ENCODE measurements at regions not wholly inside any gene's neighbourhood (a gene's known extent, or its start where the extent isn't known, plus 50 kb on each side); places are given as distances from the start of the nearest gene placed in this dataset.
"Not testable (repeated sequence)": the region's sequence is repeated elsewhere in the genome, so short reads cannot be mapped to it uniquely, and the experiment has no call there.

DNA sequence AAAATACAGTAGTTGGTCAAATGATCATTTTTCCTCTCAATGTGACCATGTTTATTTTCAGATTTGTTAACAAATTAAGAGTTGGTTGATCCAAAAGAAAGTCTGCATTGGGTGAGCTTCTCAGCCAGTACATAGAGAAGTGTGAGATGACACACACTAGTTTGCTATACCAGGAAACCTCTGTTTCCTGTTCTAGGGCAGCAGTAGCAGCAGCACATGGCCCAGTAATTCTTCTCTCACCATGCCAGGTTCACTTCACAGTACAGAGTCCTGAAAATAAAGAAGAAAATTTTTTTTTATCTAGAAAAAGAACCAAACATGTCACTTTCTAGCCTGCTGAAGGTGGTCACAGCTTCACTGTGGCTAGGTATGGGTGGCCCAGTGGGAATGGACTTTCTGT lies 250.2 kb upstream of the OR4E1 start:
- no peak overlapping the region for H3K27ac ChIP-seq (ENCODE audit: low read depth, low read length)
- no peaks in the 10 kb centered on the region for H3K36me3 ChIP-seq (ENCODE audit: control insufficient read depth, insufficient read depth, low read length)
- no peak overlapping the region for H3K4me3 ChIP-seq (ENCODE audit: low read depth, low read length)
- no peaks in the 10 kb centered on the region for H3K4me1 ChIP-seq (ENCODE audit: control insufficient read depth, insufficient read depth, low read length)
- H3K27me3 ChIP-seq (ENCODE audit: control insufficient read depth, insufficient read depth, low read length): no peaks in the 10 kb centered on the region
- H3K9ac ChIP-seq (ENCODE audit: low read length): no peak overlapping the region
- H3K9me3 ChIP-seq (ENCODE audit: control insufficient read depth, insufficient read depth, low read depth, low read length): no peaks in the 10 kb centered on the region

DNA sequence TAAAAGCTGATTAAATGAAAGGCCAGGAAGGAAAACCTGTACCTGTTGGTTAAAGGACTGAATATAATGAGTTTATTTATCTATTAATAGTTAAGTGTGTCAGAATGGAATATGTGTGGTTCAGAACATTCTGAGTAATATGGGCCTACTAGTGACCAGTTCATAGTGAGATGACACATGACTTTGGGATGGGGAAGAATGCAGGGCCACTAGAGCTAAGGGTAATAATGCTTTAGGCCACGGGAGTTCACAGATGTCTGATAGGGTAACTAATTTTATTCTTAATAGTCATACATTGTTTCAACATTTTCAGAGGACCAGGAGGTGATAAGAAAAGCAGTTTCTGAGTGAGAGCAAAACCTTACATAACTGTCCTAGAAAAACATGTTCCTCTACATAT lies 247.8 kb upstream of the OR4E1 start:
- Histone ChIP-seq H3K4me3 (ENCODE audit: low read depth, low read length) (no peak overlapping the region), H3K27me3 (ENCODE audit: control insufficient read depth, insufficient read depth, low read length) (no peaks in the 10 kb centered on the region), H3K9me3 (ENCODE audit: control insufficient read depth, insufficient read depth, low read depth, low read length) (no peaks in the 10 kb centered on the region), H3K27ac (ENCODE audit: low read depth, low read length) (no peak overlapping the region), H3K4me1 (ENCODE audit: control insufficient read depth, insufficient read depth, low read length) (no peaks in the 10 kb centered on the region), H3K36me3 (ENCODE audit: control insufficient read depth, insufficient read depth, low read length) (no peaks in the 10 kb centered on the region), H3K9ac (ENCODE audit: low read length) (no peak overlapping the region)

- no peak overlapping the region for H3K27ac ChIP-seq (ENCODE audit: low read depth, low read length)
- no peaks in the 10 kb centered on the region for H3K9me3 ChIP-seq (ENCODE audit: control insufficient read depth, insufficient read depth, low read depth, low read length)
- no peak overlapping the region for H3K4me3 ChIP-seq (ENCODE audit: low read depth, low read length)
- no peak overlapping the region for H3K9ac ChIP-seq (ENCODE audit: low read length)
- no peaks in the 10 kb centered on the region for H3K4me1 ChIP-seq (ENCODE audit: control insufficient read depth, insufficient read depth, low read length)
- no peaks in the 10 kb centered on the region for H3K27me3 ChIP-seq (ENCODE audit: control insufficient read depth, insufficient read depth, low read length)
- H3K36me3 ChIP-seq (ENCODE audit: control insufficient read depth, insufficient read depth, low read length): no peaks in the 10 kb centered on the region
Measured at GRCh38 chr14:21917699-21918436, 244.2 kb upstream of the OR4E1 start.

- H3K9ac ChIP-seq (ENCODE audit: low read length): no peak overlapping the region
- no peak overlapping the region for H3K4me3 ChIP-seq (ENCODE audit: low read depth, low read length)
- no peaks in the 10 kb centered on the region for H3K9me3 ChIP-seq (ENCODE audit: control insufficient read depth, insufficient read depth, low read depth, low read length)
- H3K36me3 ChIP-seq (ENCODE audit: control insufficient read depth, insufficient read depth, low read length): no peaks in the 10 kb centered on the region
- H3K27ac ChIP-seq (ENCODE audit: low read depth, low read length): no peak overlapping the region
- no peaks in the 10 kb centered on the region for H3K4me1 ChIP-seq (ENCODE audit: control insufficient read depth, insufficient read depth, low read length)
- H3K27me3 ChIP-seq (ENCODE audit: control insufficient read depth, insufficient read depth, low read length): no peaks in the 10 kb centered on the region
Measured at GRCh38 chr14:21915826-21916225, 242.2 kb upstream of the OR4E1 start.

GRCh38 chr14:21913759-21914158 lies 240.1 kb upstream of the OR4E1 start:
- Histone ChIP-seq H3K9me3 (ENCODE audit: control insufficient read depth, insufficient read depth, low read depth, low read length) (no peaks in the 10 kb centered on the region), H3K27me3 (ENCODE audit: control insufficient read depth, insufficient read depth, low read length) (no peaks in the 10 kb centered on the region), H3K9ac (ENCODE audit: low read length) (no peak overlapping the region), H3K27ac (ENCODE audit: low read depth, low read length) (no peak overlapping the region), H3K36me3 (ENCODE audit: control insufficient read depth, insufficient read depth, low read length) (no peaks in the 10 kb centered on the region), H3K4me3 (ENCODE audit: low read depth, low read length) (no peak overlapping the region), H3K4me1 (ENCODE audit: control insufficient read depth, insufficient read depth, low read length) (no peaks in the 10 kb centered on the region)

DNA sequence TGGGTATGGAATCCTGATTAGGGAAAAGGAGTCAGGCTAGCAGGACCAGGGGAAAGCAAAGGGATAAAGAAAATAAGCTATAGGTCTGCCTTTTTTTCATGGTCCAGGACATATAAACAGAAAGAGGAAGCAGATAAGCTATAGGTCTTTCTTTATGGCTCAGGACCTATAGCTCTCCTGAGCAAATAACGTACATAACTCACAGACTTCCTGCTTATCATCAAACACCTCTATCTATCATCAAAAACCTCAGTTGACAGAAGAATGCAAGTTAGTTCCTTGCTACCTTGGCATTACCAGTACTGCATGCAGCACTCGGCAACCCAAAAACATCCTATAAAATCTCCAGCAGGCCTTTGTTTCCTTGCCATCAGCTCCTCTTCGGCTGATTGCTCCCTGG lies 238.7 kb upstream of the OR4E1 start:
- Histone ChIP-seq H3K36me3 (ENCODE audit: control insufficient read depth, insufficient read depth, low read length) (no peaks in the 10 kb centered on the region), H3K27me3 (ENCODE audit: control insufficient read depth, insufficient read depth, low read length) (no peaks in the 10 kb centered on the region), H3K4me1 (ENCODE audit: control insufficient read depth, insufficient read depth, low read length) (no peaks in the 10 kb centered on the region), H3K9me3 (ENCODE audit: control insufficient read depth, insufficient read depth, low read depth, low read length) (no peaks in the 10 kb centered on the region), H3K4me3 (ENCODE audit: low read depth, low read length) (no peak overlapping the region), H3K27ac (ENCODE audit: low read depth, low read length) (no peak overlapping the region), H3K9ac (ENCODE audit: low read length) (no peak overlapping the region)

GRCh38 chr14:21911877-21912276 lies 238.3 kb upstream of the OR4E1 start:
- no peak overlapping the region for H3K9ac ChIP-seq (ENCODE audit: low read length)
- no peaks in the 10 kb centered on the region for H3K4me1 ChIP-seq (ENCODE audit: control insufficient read depth, insufficient read depth, low read length)
- H3K36me3 ChIP-seq (ENCODE audit: control insufficient read depth, insufficient read depth, low read length): no peaks in the 10 kb centered on the region
- no peaks in the 10 kb centered on the region for H3K27me3 ChIP-seq (ENCODE audit: control insufficient read depth, insufficient read depth, low read length)
- no peak overlapping the region for H3K27ac ChIP-seq (ENCODE audit: low read depth, low read length)
- no peaks in the 10 kb centered on the region for H3K9me3 ChIP-seq (ENCODE audit: control insufficient read depth, insufficient read depth, low read depth, low read length)
- no peak overlapping the region for H3K4me3 ChIP-seq (ENCODE audit: low read depth, low read length)

GRCh38 chr14:21910260-21910659 lies 236.6 kb upstream of the OR4E1 start:
- no peaks in the 10 kb centered on the region for H3K9me3 ChIP-seq (ENCODE audit: control insufficient read depth, insufficient read depth, low read depth, low read length)
- H3K27ac ChIP-seq (ENCODE audit: low read depth, low read length): no peak overlapping the region
- H3K9ac ChIP-seq (ENCODE audit: low read length): no peak overlapping the region
- H3K4me3 ChIP-seq (ENCODE audit: low read depth, low read length): no peak overlapping the region
- no peaks in the 10 kb centered on the region for H3K36me3 ChIP-seq (ENCODE audit: control insufficient read depth, insufficient read depth, low read length)
- H3K27me3 ChIP-seq (ENCODE audit: control insufficient read depth, insufficient read depth, low read length): no peaks in the 10 kb centered on the region
- no peaks in the 10 kb centered on the region for H3K4me1 ChIP-seq (ENCODE audit: control insufficient read depth, insufficient read depth, low read length)

DNA sequence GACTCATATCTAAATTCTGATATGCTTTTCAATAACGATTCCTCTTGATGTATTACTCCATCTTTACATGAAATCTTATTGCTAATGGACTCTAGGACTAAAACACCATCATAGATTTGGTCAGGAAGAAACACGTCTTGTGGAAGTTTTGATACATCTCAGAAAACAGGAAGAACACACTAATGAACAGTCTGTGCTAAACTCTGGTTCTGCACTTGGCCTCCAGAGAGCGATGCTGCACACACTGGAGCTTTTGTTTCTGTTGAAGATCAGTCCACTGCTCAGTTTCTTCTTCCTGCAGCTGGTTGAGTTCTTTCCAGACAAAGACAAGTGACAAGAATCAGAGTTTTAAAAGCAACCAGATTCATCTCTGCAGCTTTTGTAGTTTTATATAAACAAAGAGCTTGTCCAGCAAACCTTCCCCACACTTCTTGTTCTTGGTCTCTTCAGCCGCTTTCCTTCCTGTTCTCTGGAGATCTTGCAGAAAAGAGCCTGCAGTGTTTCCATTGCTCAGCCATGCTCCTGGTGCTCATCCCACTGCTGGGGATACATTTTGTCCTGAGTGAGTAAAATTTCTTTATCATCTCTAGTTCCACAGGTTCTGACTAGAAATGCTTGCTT lies 229.1 kb upstream of the OR4E1 start:
- H3K9me3 ChIP-seq (ENCODE audit: control insufficient read depth, insufficient read depth, low read depth, low read length): no peaks in the 10 kb centered on the region
- H3K9ac ChIP-seq (ENCODE audit: low read length): no peak overlapping the region
- H3K4me1 ChIP-seq (ENCODE audit: control insufficient read depth, insufficient read depth, low read length): no peaks in the 10 kb centered on the region
- no peak overlapping the region for H3K27ac ChIP-seq (ENCODE audit: low read depth, low read length)
- H3K36me3 ChIP-seq (ENCODE audit: control insufficient read depth, insufficient read depth, low read length): no peaks in the 10 kb centered on the region
- no peaks in the 10 kb centered on the region for H3K27me3 ChIP-seq (ENCODE audit: control insufficient read depth, insufficient read depth, low read length)
- H3K4me3 ChIP-seq (ENCODE audit: low read depth, low read length): no peak overlapping the region

DNA sequence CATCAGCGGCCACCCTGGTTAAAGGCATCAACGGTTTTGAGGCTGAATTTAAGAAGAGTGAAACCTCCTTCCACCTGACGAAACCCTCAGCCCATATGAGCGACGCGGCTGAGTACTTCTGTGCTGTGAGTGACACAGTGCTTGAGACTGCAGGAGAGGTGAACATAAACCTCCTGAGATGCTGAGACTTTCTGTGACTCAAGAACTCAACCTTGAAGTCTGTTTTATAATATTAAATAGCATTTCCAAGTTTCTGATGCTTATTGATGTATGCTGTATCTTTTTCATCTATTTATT lies 221.2 kb upstream of the OR4E1 start:
- not testable (repeated sequence) for H3K9ac ChIP-seq (ENCODE audit: low read length); H3K9me3 ChIP-seq (ENCODE audit: control insufficient read depth, insufficient read depth, low read depth, low read length); H3K4me3 ChIP-seq (ENCODE audit: low read depth, low read length); H3K36me3 ChIP-seq (ENCODE audit: control insufficient read depth, insufficient read depth, low read length); H3K27ac ChIP-seq (ENCODE audit: low read depth, low read length); H3K4me1 ChIP-seq (ENCODE audit: control insufficient read depth, insufficient read depth, low read length); H3K27me3 ChIP-seq (ENCODE audit: control insufficient read depth, insufficient read depth, low read length)

- Histone ChIP-seq H3K27ac (ENCODE audit: low read depth, low read length) (no peak overlapping the region), H3K36me3 (ENCODE audit: control insufficient read depth, insufficient read depth, low read length) (no peaks in the 10 kb centered on the region), H3K4me3 (ENCODE audit: low read depth, low read length) (no peak overlapping the region), H3K9me3 (ENCODE audit: control insufficient read depth, insufficient read depth, low read depth, low read length) (no peaks in the 10 kb centered on the region), H3K27me3 (ENCODE audit: control insufficient read depth, insufficient read depth, low read length) (no peaks in the 10 kb centered on the region), H3K4me1 (ENCODE audit: control insufficient read depth, insufficient read depth, low read length) (no peaks in the 10 kb centered on the region), H3K9ac (ENCODE audit: low read length) (no peak overlapping the region)
Measured at GRCh38 chr14:21894003-21894897, 220.6 kb upstream of the OR4E1 start.

Measured in HUES6 (cell line).